Bone marrow (tissue), 2 donors: ENCODE measurements at regions not wholly inside any gene's neighbourhood (a gene's known extent, or its start where the extent isn't known, plus 50 kb on each side); places are given as distances from the start of the nearest gene placed in this dataset.
"Not testable (repeated sequence)": the region's sequence is repeated elsewhere in the genome, so short reads cannot be mapped to it uniquely, and the experiment has no call there.

Source experiments
- DNase-seq, 2 donors: peaks; one replicate each; lab custom pipeline; 2025; lab: John Stamatoyannopoulos, UW

DNA sequence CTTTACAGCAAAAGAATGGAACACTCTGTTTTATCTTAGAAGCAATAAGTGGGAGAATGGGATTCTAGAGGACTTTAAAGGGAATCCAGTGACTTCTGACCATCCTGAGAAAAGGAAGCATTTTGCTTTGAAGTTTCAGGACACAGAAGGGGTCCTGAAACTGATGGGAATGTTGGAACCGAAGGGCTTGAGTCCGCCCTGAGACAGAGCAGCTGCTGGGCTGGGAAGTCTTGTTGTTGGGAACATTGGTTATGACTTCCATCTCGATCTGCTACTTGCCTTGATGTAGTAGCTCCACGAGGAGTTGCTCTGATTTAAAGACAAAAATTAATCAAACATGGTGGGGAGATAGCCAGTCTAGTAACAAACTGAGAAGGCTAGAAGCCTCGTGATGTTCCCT, 177.6 kb downstream of the JCAD start:
- no peak for DNase-seq

- no peak for DNase-seq
Observed at GRCh38 chr10:29881336-29881771, 178.0 kb downstream of the JCAD start.

GRCh38 chr10:29880856-29881255, 178.5 kb downstream of the JCAD start:
- DNase-seq: no peak

GRCh38 chr10:29879862-29880261, 179.5 kb downstream of the JCAD start:
- no peak for DNase-seq

DNA sequence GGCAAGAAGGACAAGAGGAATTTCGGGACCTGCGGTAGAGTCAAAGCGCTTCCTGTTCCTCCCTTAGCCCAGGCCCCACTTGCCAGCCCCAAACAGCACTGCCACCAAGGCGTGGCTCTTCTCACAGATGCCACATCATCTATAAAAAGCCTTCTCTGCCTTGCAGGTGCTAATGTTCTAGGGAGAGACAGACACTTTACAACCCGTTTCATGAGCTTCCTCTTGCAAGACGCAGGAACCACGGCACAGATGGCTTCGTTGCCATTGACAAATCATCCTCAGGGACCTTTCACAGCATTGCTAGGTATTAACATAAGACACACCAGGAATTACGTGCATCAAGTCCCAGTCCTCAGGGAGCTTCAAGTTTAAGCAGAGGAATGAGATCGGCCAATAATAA, 180.9 kb downstream of the JCAD start:
- DNase-seq: peak in 1 of 2 donors; percentile 57

GRCh38 chr10:29877793-29878491, 181.4 kb downstream of the JCAD start:
- no peak for DNase-seq

GRCh38 chr10:29876008-29876555, 183.3 kb downstream of the JCAD start:
- DNase-seq: no peak

GRCh38 chr10:29874606-29875269, 184.6 kb downstream of the JCAD start:
- DNase-seq: peak in 1 of 2 donors; percentile 22

GRCh38 chr10:29873941-29874484, 185.4 kb downstream of the JCAD start:
- DNase-seq: no peak

DNA sequence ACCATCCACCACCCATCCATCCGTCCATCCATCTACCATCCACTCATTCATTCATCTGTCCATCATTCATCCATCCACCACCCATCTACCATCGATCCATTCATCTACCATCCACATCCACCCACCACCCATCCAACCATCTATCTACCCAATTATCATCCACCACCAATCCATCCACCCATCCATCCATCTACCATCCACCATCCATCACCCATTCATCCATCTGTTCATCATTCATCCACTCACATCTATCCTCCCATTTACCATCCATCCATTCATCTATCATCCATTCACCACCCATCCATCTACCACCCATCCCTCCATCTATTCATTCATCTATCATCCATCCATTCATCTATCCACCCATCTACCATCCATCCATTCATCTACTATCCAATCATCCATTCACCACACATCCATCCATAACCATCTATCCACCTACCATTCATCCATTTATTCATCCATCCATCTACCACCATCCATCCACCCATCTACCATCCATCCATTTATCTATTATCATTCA, 188.8 kb downstream of the JCAD start:
- DNase-seq: no peak

GRCh38 chr10:29869593-29869992, 189.8 kb downstream of the JCAD start:
- no peak for DNase-seq

DNA sequence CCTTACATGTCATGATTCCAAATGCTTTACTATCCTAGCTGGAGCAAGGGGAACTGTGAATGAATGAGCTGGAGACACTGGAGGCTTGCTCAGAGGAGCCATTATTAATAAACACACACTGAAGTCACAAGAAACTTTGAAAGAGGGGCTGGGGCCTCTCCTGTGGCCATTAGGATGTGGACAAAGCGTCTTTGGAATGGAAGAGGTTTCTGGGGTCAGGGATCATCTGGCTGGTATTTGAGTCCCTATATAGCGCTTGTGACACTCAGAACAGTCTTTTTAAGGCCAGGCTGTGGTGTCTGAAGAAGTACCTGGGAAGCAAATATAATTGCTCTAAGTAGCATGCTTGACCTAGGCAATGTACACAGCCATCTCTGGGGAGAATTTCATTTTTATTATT, 193.0 kb downstream of the JCAD start:
- DNase-seq: no peak

DNA sequence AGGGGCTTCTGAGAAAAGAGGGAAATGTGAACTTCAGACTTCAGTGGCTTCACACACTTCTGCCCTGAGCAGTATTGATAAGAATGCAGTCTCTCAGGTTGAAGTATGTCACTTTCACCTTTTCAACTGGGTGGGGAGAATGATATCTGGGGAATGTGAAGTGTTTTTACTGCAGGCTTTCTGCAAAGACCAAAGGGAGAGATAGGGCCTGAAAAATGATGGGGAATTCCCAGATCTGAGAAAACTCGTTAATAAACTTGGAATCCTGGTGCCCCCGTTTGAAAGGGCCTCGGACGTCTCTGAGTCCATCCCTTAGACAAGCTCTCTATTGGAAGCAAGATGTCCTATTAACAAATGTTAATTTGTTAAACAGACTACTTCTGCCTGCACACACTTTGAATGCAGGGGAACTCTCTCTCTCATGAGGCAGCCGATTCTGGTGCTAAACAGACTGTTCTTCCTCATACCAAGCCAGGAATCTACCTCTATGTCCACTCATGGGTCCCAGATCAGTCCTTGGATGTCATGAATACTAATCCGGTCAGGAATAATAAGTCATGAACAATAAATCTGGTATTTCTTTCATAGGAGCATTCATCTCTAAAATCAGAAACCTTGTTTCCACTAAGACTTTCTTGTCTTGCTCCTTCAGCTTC, 193.6 kb downstream of the JCAD start:
- no peak for DNase-seq

GRCh38 chr10:29862923-29863614, 196.3 kb downstream of the JCAD start:
- DNase-seq: no peak

GRCh38 chr10:29861811-29862505, 197.4 kb downstream of the JCAD start:
- DNase-seq: no peak

DNA sequence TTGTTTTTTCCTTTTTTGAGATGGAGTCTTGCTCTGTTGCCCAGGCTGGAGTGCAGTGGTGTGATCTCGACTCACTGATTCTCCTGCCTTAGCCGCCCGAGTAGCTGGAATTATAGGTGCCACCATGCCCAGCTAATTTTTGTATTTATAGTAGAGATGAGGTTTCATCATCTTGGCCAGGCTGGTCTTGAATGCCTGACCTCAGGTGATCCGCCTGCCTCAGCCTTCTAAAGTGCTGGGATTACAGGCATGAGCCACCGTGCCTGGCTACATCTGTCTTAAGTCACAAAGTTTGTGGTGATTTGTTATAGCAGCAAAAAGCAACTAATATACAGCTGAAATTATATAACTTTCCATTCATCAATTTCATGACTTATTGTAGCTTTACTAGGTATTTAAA, 198.2 kb downstream of the JCAD start:
- DNase-seq: not testable (repeated sequence)

GRCh38 chr10:29860166-29860565, 199.2 kb downstream of the JCAD start:
- DNase-seq: no peak

- DNase-seq: no peak
Observed at GRCh38 chr10:29859521-29860130, 199.8 kb downstream of the JCAD start.

- no peak for DNase-seq
Observed at GRCh38 chr10:29858702-29859267, 200.6 kb downstream of the JCAD start.
